ENCODE measurements at regions not wholly inside any gene's neighbourhood (a gene's known extent, or its start where the extent isn't known, plus 50 kb on each side); places are given as distances from the start of the nearest gene placed in this dataset.

DNA sequence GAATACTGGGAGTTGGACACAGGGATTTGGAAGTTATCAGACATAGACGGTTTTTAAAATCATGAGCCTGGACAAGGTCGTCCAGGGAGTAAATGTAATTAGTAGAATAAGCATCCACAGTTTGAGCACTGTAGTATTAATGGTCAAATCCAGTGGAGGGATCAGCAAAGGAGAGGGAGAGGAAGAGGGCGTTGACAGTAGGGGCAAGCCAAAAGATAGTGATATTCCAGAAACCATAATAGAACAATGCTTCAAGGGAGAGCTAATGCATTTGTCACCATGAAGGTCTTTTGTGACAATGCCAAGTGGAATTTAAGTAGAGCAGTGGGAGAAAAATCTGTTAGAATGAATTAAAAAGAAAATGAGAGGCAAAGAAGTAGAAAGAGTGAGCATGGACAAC, 68.9 kb upstream of the SLC5A12 start:
- no peaks in the 10 kb centered on the region for H4K20me1 ChIP-seq (ENCODE audit: insufficient read depth)
- no peaks in the 10 kb centered on the region for H3K36me3 ChIP-seq (ENCODE audit: control insufficient read depth in 1 of 2, insufficient read depth in 2 of 2, low read length in 2 of 2)
- no peaks in the 10 kb centered on the region for H3K9me2 ChIP-seq (ENCODE audit: insufficient read depth)
- H3K4me3 ChIP-seq (replicated peaks in 1 of 2; ENCODE audit: low read depth in 1 of 2, low read length in 2 of 2) = no peak overlapping the region
- intact Hi-C loops (cut with micrococcal nuclease) = no loop called here
- DNase-seq (ENCODE audit: low read depth, low spot score) = no peak
- no peaks in the 10 kb centered on the region for H3K79me2 ChIP-seq (ENCODE audit: insufficient read depth, low read length)
- ChIA-PET POLR2A (no interaction called here), RAD21 (ENCODE audit: low non-redundant PET in 1 of 2, low total read pairs in 2 of 2, uncharacterized antibody in 2 of 2, unreplicated experiment in 2 of 2) (no interaction called here), CTCF (no interaction called here)
- H2AFZ ChIP-seq (ENCODE audit: low read depth, low read length, poor library complexity, severe bottlenecking) = no peak overlapping the region
- H3K27me3 ChIP-seq (ENCODE audit: insufficient read depth, low read length) = no peaks in the 10 kb centered on the region
- H3K9me3 ChIP-seq (ENCODE audit: control insufficient read depth in 1 of 2, insufficient read depth in 1 of 2, low read depth in 1 of 2, low read length in 2 of 2) = peaks cover 0 to 9% of the 10 kb centered on the region in 2 experiments; a peak in 2 of 4 replicates
- no peak for ATAC-seq
- H3K4me2 ChIP-seq (ENCODE audit: low read length) = no peak overlapping the region
- no peak overlapping the region for H3K9ac ChIP-seq (ENCODE audit: low read length)
- no TSS peak for BruUV-seq (replicated peaks)
- no peak overlapping the region for H3K27ac ChIP-seq (ENCODE audit: low read depth, low read length)
- TF ChIP-seq, protein P1, sequence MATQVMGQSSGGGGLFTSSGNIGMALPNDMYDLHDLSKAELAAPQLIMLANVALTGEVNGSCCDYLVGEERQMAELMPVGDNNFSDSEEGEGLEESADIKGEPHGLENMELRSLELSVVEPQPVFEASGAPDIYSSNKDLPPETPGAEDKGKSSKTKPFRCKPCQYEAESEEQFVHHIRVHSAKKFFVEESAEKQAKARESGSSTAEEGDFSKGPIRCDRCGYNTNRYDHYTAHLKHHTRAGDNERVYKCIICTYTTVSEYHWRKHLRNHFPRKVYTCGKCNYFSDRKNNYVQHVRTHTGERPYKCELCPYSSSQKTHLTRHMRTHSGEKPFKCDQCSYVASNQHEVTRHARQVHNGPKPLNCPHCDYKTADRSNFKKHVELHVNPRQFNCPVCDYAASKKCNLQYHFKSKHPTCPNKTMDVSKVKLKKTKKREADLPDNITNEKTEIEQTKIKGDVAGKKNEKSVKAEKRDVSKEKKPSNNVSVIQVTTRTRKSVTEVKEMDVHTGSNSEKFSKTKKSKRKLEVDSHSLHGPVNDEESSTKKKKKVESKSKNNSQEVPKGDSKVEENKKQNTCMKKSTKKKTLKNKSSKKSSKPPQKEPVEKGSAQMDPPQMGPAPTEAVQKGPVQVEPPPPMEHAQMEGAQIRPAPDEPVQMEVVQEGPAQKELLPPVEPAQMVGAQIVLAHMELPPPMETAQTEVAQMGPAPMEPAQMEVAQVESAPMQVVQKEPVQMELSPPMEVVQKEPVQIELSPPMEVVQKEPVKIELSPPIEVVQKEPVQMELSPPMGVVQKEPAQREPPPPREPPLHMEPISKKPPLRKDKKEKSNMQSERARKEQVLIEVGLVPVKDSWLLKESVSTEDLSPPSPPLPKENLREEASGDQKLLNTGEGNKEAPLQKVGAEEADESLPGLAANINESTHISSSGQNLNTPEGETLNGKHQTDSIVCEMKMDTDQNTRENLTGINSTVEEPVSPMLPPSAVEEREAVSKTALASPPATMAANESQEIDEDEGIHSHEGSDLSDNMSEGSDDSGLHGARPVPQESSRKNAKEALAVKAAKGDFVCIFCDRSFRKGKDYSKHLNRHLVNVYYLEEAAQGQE (IDR thresholded peaks at IDR 0.05; ENCODE audit: low read depth) = no peak
- TF ChIP-seq ZNF274 (IDR thresholded peaks at IDR 0.05; ENCODE audit: low read depth, low read length) = no peak
- no peak for TF ChIP-seq JUND (IDR thresholded peaks at IDR 0.05)
- TF ChIP-seq, protein P2, sequence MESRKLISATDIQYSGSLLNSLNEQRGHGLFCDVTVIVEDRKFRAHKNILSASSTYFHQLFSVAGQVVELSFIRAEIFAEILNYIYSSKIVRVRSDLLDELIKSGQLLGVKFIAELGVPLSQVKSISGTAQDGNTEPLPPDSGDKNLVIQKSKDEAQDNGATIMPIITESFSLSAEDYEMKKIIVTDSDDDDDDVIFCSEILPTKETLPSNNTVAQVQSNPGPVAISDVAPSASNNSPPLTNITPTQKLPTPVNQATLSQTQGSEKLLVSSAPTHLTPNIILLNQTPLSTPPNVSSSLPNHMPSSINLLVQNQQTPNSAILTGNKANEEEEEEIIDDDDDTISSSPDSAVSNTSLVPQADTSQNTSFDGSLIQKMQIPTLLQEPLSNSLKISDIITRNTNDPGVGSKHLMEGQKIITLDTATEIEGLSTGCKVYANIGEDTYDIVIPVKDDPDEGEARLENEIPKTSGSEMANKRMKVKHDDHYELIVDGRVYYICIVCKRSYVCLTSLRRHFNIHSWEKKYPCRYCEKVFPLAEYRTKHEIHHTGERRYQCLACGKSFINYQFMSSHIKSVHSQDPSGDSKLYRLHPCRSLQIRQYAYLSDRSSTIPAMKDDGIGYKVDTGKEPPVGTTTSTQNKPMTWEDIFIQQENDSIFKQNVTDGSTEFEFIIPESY (IDR thresholded peaks at IDR 0.05; ENCODE audit: extremely low read depth, insufficient replicate concordance, low read length) = no peak
- TF ChIP-seq SP1 (IDR thresholded peaks at IDR 0.05; ENCODE audit: low read depth) = no peak
- H3K4me1 ChIP-seq (ENCODE audit: control insufficient read depth in 1 of 2, insufficient read depth in 2 of 2, low read length in 2 of 2) = no peaks in the 10 kb centered on the region

Measured in HCT116 (cell line).